Lower leg skin (tissue), 3 donors: ENCODE measurements at regions not wholly inside any gene's neighbourhood (a gene's known extent, or its start where the extent isn't known, plus 50 kb on each side); places are given as distances from the start of the nearest gene placed in this dataset.

Experiments used
- POLR2A ChIP-seq, 2 donors: fragments of 450-650 bp; IDR thresholded peaks; one replicate each; pipeline ENCODE4 v1.6.1; 2016 to 2017; ENCODE audit warnings: antibody characterized with exemption in 2 of 2, mild to moderate bottlenecking in 1 of 2, moderate library complexity in 1 of 2
- TF ChIP-seq, protein P1 (sequence below), 3 donors: fragments of 450-650 bp; IDR thresholded peaks; one replicate each; pipeline ENCODE4 v1.5.1; 2016; ENCODE audit warnings: antibody characterized with exemption in 3 of 3, mild to moderate bottlenecking in 3 of 3, moderate library complexity in 2 of 3

DNA sequence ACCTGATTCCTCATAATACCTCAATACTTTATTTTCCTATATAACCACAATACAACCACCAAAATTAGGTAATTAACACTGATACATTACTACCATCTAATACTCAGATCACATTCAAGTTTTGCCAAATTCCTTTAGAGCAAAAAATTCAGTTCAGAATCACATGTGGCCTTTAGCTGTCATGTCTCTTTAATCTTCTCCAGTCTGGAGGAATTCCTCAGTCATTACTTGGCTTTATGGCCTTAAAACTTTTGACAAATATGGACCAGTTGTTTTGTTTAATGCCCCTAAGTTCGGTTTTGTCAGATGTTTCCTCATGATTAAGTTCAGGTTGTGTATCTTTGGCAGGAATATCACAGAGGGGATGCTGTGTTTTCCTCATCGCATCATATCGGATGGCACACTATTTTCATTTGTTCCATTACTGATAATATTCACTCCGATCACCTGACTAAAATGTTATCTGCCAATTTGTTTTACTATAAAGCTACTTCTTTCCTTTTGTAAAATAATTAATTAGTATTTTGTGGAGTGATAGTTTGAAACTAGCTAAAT is 51.2 kb upstream of the AKIRIN2 start:
- TF ChIP-seq, protein P1, sequence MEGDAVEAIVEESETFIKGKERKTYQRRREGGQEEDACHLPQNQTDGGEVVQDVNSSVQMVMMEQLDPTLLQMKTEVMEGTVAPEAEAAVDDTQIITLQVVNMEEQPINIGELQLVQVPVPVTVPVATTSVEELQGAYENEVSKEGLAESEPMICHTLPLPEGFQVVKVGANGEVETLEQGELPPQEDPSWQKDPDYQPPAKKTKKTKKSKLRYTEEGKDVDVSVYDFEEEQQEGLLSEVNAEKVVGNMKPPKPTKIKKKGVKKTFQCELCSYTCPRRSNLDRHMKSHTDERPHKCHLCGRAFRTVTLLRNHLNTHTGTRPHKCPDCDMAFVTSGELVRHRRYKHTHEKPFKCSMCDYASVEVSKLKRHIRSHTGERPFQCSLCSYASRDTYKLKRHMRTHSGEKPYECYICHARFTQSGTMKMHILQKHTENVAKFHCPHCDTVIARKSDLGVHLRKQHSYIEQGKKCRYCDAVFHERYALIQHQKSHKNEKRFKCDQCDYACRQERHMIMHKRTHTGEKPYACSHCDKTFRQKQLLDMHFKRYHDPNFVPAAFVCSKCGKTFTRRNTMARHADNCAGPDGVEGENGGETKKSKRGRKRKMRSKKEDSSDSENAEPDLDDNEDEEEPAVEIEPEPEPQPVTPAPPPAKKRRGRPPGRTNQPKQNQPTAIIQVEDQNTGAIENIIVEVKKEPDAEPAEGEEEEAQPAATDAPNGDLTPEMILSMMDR (IDR thresholded peaks at IDR 0.05), result no peak
- TF ChIP-seq POLR2A (IDR thresholded peaks at IDR 0.05), result no peak
